PC-3 (cell line): ENCODE measurements at regions not wholly inside any gene's neighbourhood (a gene's known extent, or its start where the extent isn't known, plus 50 kb on each side); places are given as distances from the start of the nearest gene placed in this dataset.

Experiments used
- ATAC-seq: fragments of 200-7000 bp; cut with Tn5 transposase; 2 replicates; pipeline ENCODE4 v1.9.1; 2020; ENCODE audit warnings: mild to moderate bottlenecking, moderate library complexity
- BruUV-seq: library from RNA; stranded (reverse); fragments of 400-500 nt; replicated peaks from 2 replicates; lab custom pipeline; 2021; lab: Mats Ljungman, UMichigan
- CTCF ChIA-PET: fragments of 300-600 bp; sonication (Branson Sonifier 250); formaldehyde crosslinking; loops from one replicate; lab custom pipeline; 2022; ENCODE audit warnings: antibody characterized with exemption; lab: Charles Lee
- POLR2A ChIA-PET: fragments of 300-600 bp; sonication (Branson Sonifier 250); formaldehyde crosslinking; loops from one replicate; lab custom pipeline; 2022; ENCODE audit warnings: antibody characterized with exemption; ENCODE audit not compliant: unreplicated experiment; lab: Charles Lee
- DNase-seq: peaks from one replicate; pipeline ENCODE4 v3.0.0-alpha.2; 2015
- H2AFZ ChIP-seq: fragments of 300-600 bp; sonication (generic); 2 replicates; pipeline ENCODE4 v1.6.0; 2016; ENCODE audit warnings: antibody characterized with exemption, low read length
- H3F3A ChIP-seq: fragments of 300-600 bp; sonication (generic); one replicate; pipeline ENCODE4 v1.6.0; 2017; ENCODE audit warnings: antibody characterized with exemption, low read length, control low read depth, mild to moderate bottlenecking; ENCODE audit not compliant: unreplicated experiment
- H3K27ac ChIP-seq: fragments of 300-600 bp; sonication (generic); 2 replicates; pipeline ENCODE4 v1.5.1; 2016; ENCODE audit warnings: mild to moderate bottlenecking, low read length
- H3K27me3 ChIP-seq: fragments of 300-600 bp; sonication (generic); 2 replicates; pipeline ENCODE4 v1.6.1; 2016; ENCODE audit warnings: low read length, mixed read lengths
- H3K36me3 ChIP-seq: fragments of 300-600 bp; sonication (generic); 2 replicates; pipeline ENCODE4 v1.6.1; 2016; ENCODE audit warnings: low read depth, mixed run types, low read length, mixed read lengths
- H3K4me1 ChIP-seq: fragments of 300-600 bp; sonication (generic); 2 replicates; pipeline ENCODE4 v1.5.1; 2016; ENCODE audit warnings: low read length; ENCODE audit not compliant: insufficient read depth
- H3K4me2 ChIP-seq: fragments of 300-600 bp; sonication (generic); 2 replicates; pipeline ENCODE4 v1.6.0; 2016; ENCODE audit warnings: low read length
- H3K4me3 ChIP-seq: fragments of 300-600 bp; sonication (generic); 2 replicates; pipeline ENCODE4 v1.5.1; 2016; ENCODE audit warnings: mild to moderate bottlenecking, low read length, mixed read lengths
- H3K79me2 ChIP-seq: fragments of 300-600 bp; sonication (generic); 2 replicates; pipeline ENCODE4 v1.6.1; 2017; ENCODE audit warnings: low read length, mixed read lengths
- H3K9ac ChIP-seq: fragments of 300-600 bp; sonication (generic); 2 replicates; pipeline ENCODE4 v1.6.0; 2016; ENCODE audit warnings: mild to moderate bottlenecking, low read length
- H3K9me2 ChIP-seq: fragments of 300-600 bp; sonication (generic); replicated peaks from 2 replicates; pipeline ENCODE4 v1.6.1; 2016; ENCODE audit warnings: mixed run types, low read length, mixed read lengths
- H3K9me3 ChIP-seq: fragments of 300-600 bp; sonication (generic); 2 replicates; pipeline ENCODE4 v1.6.1; 2016; ENCODE audit warnings: low read length, mixed read lengths
- H4K20me1 ChIP-seq: fragments of 300-600 bp; sonication (generic); 2 replicates; pipeline ENCODE4 v1.6.1; 2016; ENCODE audit warnings: low read length, mixed read lengths
- EZH2 ChIP-seq: fragments of 300-600 bp; sonication (generic); IDR thresholded peaks from one replicate; pipeline ENCODE4 v1.6.1; 2017; ENCODE audit warnings: antibody characterized with exemption, mild to moderate bottlenecking, low read length; ENCODE audit not compliant: unreplicated experiment
- EZH2phosphoT487 ChIP-seq: fragments of 300-600 bp; sonication (generic); IDR thresholded peaks from 2 replicates; pipeline ENCODE4 v1.6.1; 2018; ENCODE audit warnings: mild to moderate bottlenecking, antibody characterized with exemption, low read length, borderline replicate concordance
- intact Hi-C: fragments of 100-400 bp; cut with micrococcal nuclease; formaldehyde crosslinking; loops from 2 replicates; pipeline ENCODE4 v1.9.0; 2023
- TF ChIP-seq, protein P1 (sequence below): fragments of 300-600 bp; sonication (generic); conservative IDR thresholded peaks from 2 replicates; pipeline ENCODE4 v1.5.1; 2017; ENCODE audit warnings: antibody characterized with exemption, low read depth, mild to moderate bottlenecking, low read length

DNA sequence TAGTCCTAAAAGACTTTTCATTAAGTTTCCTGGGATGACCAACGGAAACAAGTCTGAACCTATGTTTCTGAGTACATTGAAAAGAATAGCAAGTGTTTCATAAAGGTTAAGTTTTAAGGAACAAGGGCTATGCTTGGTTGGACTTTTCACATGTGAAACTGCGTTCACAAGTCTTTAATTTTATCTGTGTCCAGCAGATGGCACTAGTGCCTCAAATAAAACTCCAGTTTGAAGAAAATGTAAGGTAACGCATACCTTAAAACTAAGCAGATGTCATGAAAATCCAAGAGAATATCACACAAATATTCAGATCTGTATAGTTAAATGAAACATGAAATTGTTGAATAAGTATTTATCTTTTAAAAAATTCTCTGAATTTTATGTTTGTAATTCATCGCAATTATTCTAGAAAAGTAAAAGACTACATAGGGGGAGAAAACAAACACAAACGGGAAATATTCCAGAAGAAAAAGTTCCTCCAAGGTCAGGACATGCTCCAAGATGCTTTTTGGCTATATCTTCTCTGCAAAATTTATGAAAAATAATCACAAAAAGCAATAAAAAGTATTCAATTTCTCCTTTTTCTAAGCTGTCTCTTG lies 89.6 kb upstream of the MAD2L1 start:
- Histone ChIP-seq H3K9ac (no peak overlapping the region), H3K4me1 (no peaks in the 10 kb centered on the region), H3K9me3 (no peaks in the 10 kb centered on the region), H3K27ac (no peak overlapping the region), H4K20me1 (no peaks in the 10 kb centered on the region), H3K4me2 (no peak overlapping the region), H3K4me3 (no peak overlapping the region), H3K27me3 (peaks cover 4% of the 10 kb centered on the region; the same call in 1 of the 2 replicates), H3K36me3 (no peaks in the 10 kb centered on the region), H2AFZ (no peak overlapping the region), H3K79me2 (no peaks in the 10 kb centered on the region), H3F3A (no peaks in the 10 kb centered on the region), H3K9me2 (no peaks in the 10 kb centered on the region)
- ATAC-seq (no peak), DNase-seq (peak; percentile 75)
- intact Hi-C loops = loop anchor here (1.0 to 5.0 kb wide), 6 partner anchors 85 to 1097 kb away; no protein-coding TSS in a partner anchor
- no peak for TF ChIP-seq EZH2phosphoT487
- TF ChIP-seq, protein P1, sequence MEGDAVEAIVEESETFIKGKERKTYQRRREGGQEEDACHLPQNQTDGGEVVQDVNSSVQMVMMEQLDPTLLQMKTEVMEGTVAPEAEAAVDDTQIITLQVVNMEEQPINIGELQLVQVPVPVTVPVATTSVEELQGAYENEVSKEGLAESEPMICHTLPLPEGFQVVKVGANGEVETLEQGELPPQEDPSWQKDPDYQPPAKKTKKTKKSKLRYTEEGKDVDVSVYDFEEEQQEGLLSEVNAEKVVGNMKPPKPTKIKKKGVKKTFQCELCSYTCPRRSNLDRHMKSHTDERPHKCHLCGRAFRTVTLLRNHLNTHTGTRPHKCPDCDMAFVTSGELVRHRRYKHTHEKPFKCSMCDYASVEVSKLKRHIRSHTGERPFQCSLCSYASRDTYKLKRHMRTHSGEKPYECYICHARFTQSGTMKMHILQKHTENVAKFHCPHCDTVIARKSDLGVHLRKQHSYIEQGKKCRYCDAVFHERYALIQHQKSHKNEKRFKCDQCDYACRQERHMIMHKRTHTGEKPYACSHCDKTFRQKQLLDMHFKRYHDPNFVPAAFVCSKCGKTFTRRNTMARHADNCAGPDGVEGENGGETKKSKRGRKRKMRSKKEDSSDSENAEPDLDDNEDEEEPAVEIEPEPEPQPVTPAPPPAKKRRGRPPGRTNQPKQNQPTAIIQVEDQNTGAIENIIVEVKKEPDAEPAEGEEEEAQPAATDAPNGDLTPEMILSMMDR = peak; percentile 69
- BruUV-seq = no TSS peak
- POLR2A ChIA-PET = no interaction called here
- CTCF ChIA-PET = no interaction called here

DNA sequence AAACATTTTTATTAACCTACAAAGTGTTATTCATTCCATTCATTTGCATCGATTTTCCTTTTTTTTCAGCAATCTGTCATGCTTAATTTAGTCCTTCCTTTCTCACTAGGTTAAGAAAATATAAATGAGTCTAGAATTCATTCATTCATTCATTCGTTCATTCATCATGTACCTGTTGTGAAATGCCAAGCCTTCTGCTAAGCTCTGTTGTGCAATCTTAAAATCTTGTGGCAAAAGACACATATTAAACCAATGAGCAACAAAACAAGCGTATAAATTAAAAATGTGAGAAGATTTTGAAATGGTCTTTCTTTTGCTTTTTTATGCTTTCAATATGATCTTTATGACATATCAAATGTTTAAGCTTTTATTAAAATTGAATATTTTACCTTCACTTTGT lies 88.6 kb upstream of the MAD2L1 start:
- CTCF ChIA-PET = no interaction called here
- H3K4me2 ChIP-seq = no peak overlapping the region
- no peaks in the 10 kb centered on the region for H3F3A ChIP-seq
- H3K9me2 ChIP-seq = no peaks in the 10 kb centered on the region
- POLR2A ChIA-PET = no interaction called here
- intact Hi-C loops = loop anchor here (5.0 kb wide), 2 partner anchors 562 to 957 kb away; no protein-coding TSS in a partner anchor
- H3K4me1 ChIP-seq = no peaks in the 10 kb centered on the region
- H3K4me3 ChIP-seq = no peak overlapping the region
- DNase-seq (no peak), ATAC-seq (no peak)
- no peak overlapping the region for H3K27ac ChIP-seq
- H2AFZ ChIP-seq = no peak overlapping the region
- no peaks in the 10 kb centered on the region for H3K36me3 ChIP-seq
- peaks cover 3% of the 10 kb centered on the region; the same call in 1 of the 2 replicates for H3K27me3 ChIP-seq
- no peaks in the 10 kb centered on the region for H3K9me3 ChIP-seq
- TF ChIP-seq EZH2 = no peak
- TF ChIP-seq, protein P1 = no peak
- no peak for TF ChIP-seq EZH2phosphoT487
- no peak overlapping the region for H3K9ac ChIP-seq
- no peaks in the 10 kb centered on the region for H4K20me1 ChIP-seq
- BruUV-seq = no TSS peak
- no peaks in the 10 kb centered on the region for H3K79me2 ChIP-seq

DNA sequence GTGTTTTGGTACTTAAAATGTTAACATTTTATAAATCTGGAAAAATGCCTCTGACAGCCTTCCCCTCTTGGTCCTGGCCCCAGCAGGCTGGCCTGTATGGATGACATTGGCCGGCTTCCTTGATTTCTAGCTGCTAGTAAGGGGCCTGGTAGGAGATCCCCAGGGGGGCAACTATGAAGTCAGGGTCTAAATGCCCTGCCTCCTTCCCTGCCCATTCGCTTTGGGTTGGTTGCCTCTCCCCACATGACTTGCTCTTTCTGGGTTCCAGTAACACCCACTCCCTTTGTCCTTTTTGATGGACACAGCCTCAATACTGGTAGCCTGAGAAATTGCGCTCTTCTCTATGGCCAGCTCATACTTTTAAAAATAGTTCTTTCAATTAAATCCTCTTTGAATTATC lies 78.0 kb upstream of the MAD2L1 start:
- H3K4me2 ChIP-seq = no peak overlapping the region
- no peaks in the 10 kb centered on the region for H3K79me2 ChIP-seq
- H3K27me3 ChIP-seq = 0 out of 2 replicates have a peak, but pooled peaks cover 5% of the 10 kb centered on the region
- no peak overlapping the region for H3K4me3 ChIP-seq
- no TSS peak for BruUV-seq
- H3K27ac ChIP-seq = no peak overlapping the region
- H3K36me3 ChIP-seq = no peaks in the 10 kb centered on the region
- CTCF ChIA-PET = no interaction called here
- no peaks in the 10 kb centered on the region for H3K9me3 ChIP-seq
- no peaks in the 10 kb centered on the region for H3K4me1 ChIP-seq
- ATAC-seq (no peak), DNase-seq (no peak)
- intact Hi-C loops = no loop called here
- H3K9ac ChIP-seq = no peak overlapping the region
- H2AFZ ChIP-seq = no peak overlapping the region
- TF ChIP-seq EZH2phosphoT487 (no peak), EZH2 (no peak)
- H3F3A ChIP-seq = no peaks in the 10 kb centered on the region
- POLR2A ChIA-PET = no interaction called here
- no peaks in the 10 kb centered on the region for H4K20me1 ChIP-seq
- H3K9me2 ChIP-seq = no peaks in the 10 kb centered on the region
